OCI-LY7 (cell line): ENCODE measurements at regions not wholly inside any gene's neighbourhood (a gene's known extent, or its start where the extent isn't known, plus 50 kb on each side); places are given as distances from the start of the nearest gene placed in this dataset.

Source experiments
- BruUV-seq: library from RNA; stranded (reverse); fragments of 400-500 nt; replicated peaks from 2 replicates; lab custom pipeline; 2021; lab: Mats Ljungman, UMichigan
- CTCF ChIA-PET: fragments of 300-600 bp; sonication (Branson Sonifier 250); formaldehyde crosslinking; loops from one replicate; lab custom pipeline; 2022; ENCODE audit warnings: antibody characterized with exemption; ENCODE audit not compliant: unreplicated experiment; lab: Charles Lee
- POLR2A ChIA-PET: fragments of 300-600 bp; sonication (Branson Sonifier 250); formaldehyde crosslinking; loops from one replicate; lab custom pipeline; 2022; ENCODE audit warnings: antibody characterized with exemption; lab: Charles Lee
- DNase-seq: peaks from one replicate; pipeline ENCODE4 v3.0.0-alpha.2; 2015; ENCODE audit warnings: low spot score
- H2AFZ ChIP-seq: fragments of 200-600 bp; sonication (generic), shearing (Covaris generic); 2 replicates; pipeline ENCODE4 v1.6.1; 2014; ENCODE audit warnings: mild to moderate bottlenecking, antibody characterized with exemption, low read length, moderate library complexity
- H3K27ac ChIP-seq: fragments of 200-600 bp; sonication (generic); 2 replicates; pipeline ENCODE4 v1.5.1; 2014; ENCODE audit warnings: mixed run types, low read depth, mild to moderate bottlenecking, moderate library complexity, low read length, inconsistent platforms; ENCODE audit not compliant: poor library complexity, severe bottlenecking
- H3K36me3 ChIP-seq: fragments of 200-600 bp; sonication (generic); 2 replicates; pipeline ENCODE4 v1.6.1; 2014; ENCODE audit warnings: mild to moderate bottlenecking, antibody characterized with exemption, low read length, moderate library complexity, mixed read lengths; ENCODE audit not compliant: insufficient read depth
- H3K4me1 ChIP-seq: fragments of 200-600 bp; sonication (generic); 2 replicates; pipeline ENCODE4 v1.5.1; 2014; ENCODE audit warnings: mild to moderate bottlenecking, low read length; ENCODE audit not compliant: insufficient read depth, poor library complexity, severe bottlenecking
- H3K4me2 ChIP-seq: fragments of 200-600 bp; sonication (generic); 2 replicates; pipeline ENCODE4 v1.6.1; 2014; ENCODE audit warnings: mild to moderate bottlenecking, low read length
- H3K4me3 ChIP-seq: fragments of 200-600 bp; sonication (generic); 2 replicates; pipeline ENCODE4 v1.5.1; 2014; ENCODE audit warnings: mild to moderate bottlenecking, low read depth, low read length; ENCODE audit not compliant: poor library complexity, severe bottlenecking
- H3K79me2 ChIP-seq: fragments of 200-600 bp; sonication (generic); 2 replicates; pipeline ENCODE4 v1.6.1; 2016; ENCODE audit warnings: low read depth, mild to moderate bottlenecking, low read length, moderate library complexity, mixed read lengths; ENCODE audit not compliant: insufficient read depth
- H3K9me2 ChIP-seq: fragments of 200-600 bp; sonication (generic); 2 replicates; pipeline ENCODE4 v1.6.1; 2016; ENCODE audit warnings: mild to moderate bottlenecking, low read length, mixed read lengths; ENCODE audit not compliant: insufficient read depth
- H3K9me3 ChIP-seq: fragments of 200-600 bp; sonication (generic); 2 replicates; pipeline ENCODE4 v1.6.1; 2014; ENCODE audit warnings: mild to moderate bottlenecking, mixed run types, low read length, mixed read lengths
- H4K20me1 ChIP-seq: fragments of 200-600 bp; sonication (generic); 2 replicates; pipeline ENCODE4 v1.6.1; 2014; ENCODE audit warnings: mild to moderate bottlenecking, antibody characterized with exemption, low read length, moderate library complexity, mixed read lengths; ENCODE audit not compliant: insufficient read depth
- EZH2phosphoT487 ChIP-seq: fragments of 200-600 bp; sonication (generic); IDR thresholded peaks from 2 replicates; pipeline ENCODE4 v1.6.1; 2018; ENCODE audit warnings: low read depth, borderline replicate concordance, mild to moderate bottlenecking, mixed run types, antibody characterized with exemption, low read length, moderate library complexity, mixed read lengths
- intact Hi-C: fragments of 100-400 bp; cut with micrococcal nuclease; formaldehyde crosslinking; loops from one replicate; pipeline ENCODE4 v1.10.0; 2022; ENCODE audit not compliant: unreplicated experiment
- TF ChIP-seq, protein P1 (sequence below): fragments of 200-600 bp; sonication (generic); conservative IDR thresholded peaks from 2 replicates; pipeline ENCODE4 v1.5.1; 2014; ENCODE audit warnings: mild to moderate bottlenecking, antibody characterized with exemption, low read length, moderate library complexity, mixed read lengths

GRCh38 chr1:67945733-67946374 lies 104.6 kb downstream of the DIRAS3 start:
- no peak overlapping the region for H3K4me2 ChIP-seq
- intact Hi-C loops: no loop called here
- no peaks in the 10 kb centered on the region for H3K4me1 ChIP-seq
- no TSS peak for BruUV-seq
- no peak overlapping the region for H2AFZ ChIP-seq
- no peaks in the 10 kb centered on the region for H3K79me2 ChIP-seq
- CTCF ChIA-PET: no interaction called here
- H3K27ac ChIP-seq: no peak overlapping the region
- H3K9me3 ChIP-seq: no peaks in the 10 kb centered on the region
- POLR2A ChIA-PET: interaction anchor here (0.6 kb wide), 1 partner anchor 34 kb away, joined by 4 read pairs; no protein-coding TSS in a partner anchor
- no peaks in the 10 kb centered on the region for H3K36me3 ChIP-seq
- no peaks in the 10 kb centered on the region for H3K9me2 ChIP-seq
- TF ChIP-seq, protein P1, sequence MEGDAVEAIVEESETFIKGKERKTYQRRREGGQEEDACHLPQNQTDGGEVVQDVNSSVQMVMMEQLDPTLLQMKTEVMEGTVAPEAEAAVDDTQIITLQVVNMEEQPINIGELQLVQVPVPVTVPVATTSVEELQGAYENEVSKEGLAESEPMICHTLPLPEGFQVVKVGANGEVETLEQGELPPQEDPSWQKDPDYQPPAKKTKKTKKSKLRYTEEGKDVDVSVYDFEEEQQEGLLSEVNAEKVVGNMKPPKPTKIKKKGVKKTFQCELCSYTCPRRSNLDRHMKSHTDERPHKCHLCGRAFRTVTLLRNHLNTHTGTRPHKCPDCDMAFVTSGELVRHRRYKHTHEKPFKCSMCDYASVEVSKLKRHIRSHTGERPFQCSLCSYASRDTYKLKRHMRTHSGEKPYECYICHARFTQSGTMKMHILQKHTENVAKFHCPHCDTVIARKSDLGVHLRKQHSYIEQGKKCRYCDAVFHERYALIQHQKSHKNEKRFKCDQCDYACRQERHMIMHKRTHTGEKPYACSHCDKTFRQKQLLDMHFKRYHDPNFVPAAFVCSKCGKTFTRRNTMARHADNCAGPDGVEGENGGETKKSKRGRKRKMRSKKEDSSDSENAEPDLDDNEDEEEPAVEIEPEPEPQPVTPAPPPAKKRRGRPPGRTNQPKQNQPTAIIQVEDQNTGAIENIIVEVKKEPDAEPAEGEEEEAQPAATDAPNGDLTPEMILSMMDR: no peak
- no peak for TF ChIP-seq EZH2phosphoT487
- no peak overlapping the region for H3K4me3 ChIP-seq
- no peak for DNase-seq
- no peaks in the 10 kb centered on the region for H4K20me1 ChIP-seq

GRCh38 chr1:67942274-67942673 lies 108.2 kb downstream of the DIRAS3 start:
- no peak overlapping the region for H3K4me3 ChIP-seq
- H3K4me2 ChIP-seq: no peak overlapping the region
- no peaks in the 10 kb centered on the region for H3K9me3 ChIP-seq
- no peaks in the 10 kb centered on the region for H3K9me2 ChIP-seq
- no TSS peak for BruUV-seq
- no peak for DNase-seq
- no peaks in the 10 kb centered on the region for H4K20me1 ChIP-seq
- ChIA-PET POLR2A (interaction anchor here (1.2 to 1.4 kb wide), 3 partner anchors 9 to 21 kb away, joined by 4 to 5 read pairs (median 5); no protein-coding TSS in a partner anchor), CTCF (no interaction called here)
- H2AFZ ChIP-seq: no peak overlapping the region
- intact Hi-C loops: no loop called here
- H3K4me1 ChIP-seq: no peaks in the 10 kb centered on the region
- H3K79me2 ChIP-seq: no peaks in the 10 kb centered on the region
- H3K27ac ChIP-seq: no peak overlapping the region
- H3K36me3 ChIP-seq: no peaks in the 10 kb centered on the region
- TF ChIP-seq, protein P1: no peak
- no peak for TF ChIP-seq EZH2phosphoT487

DNA sequence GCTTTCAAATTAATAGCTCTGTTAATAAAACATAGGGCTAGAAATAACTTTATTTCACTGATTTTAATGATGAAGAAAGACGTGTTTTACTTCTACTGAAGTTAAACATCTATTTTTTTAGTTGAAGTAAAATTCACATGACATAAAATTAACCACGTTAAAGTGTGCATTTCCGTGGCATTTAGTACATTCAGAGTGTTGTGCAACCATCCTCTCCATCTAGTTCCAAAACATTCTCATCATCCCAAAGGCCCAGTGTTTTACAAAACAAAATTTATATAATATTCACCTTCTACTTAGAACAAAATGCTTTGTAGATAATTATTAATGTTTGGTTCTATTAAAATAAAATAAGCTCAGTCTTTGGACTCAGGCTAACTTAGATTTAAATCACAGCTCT lies 108.5 kb upstream of the GNG12 start:
- ChIA-PET CTCF (no interaction called here), POLR2A (interaction anchor here (0.6 to 1.4 kb wide), 4 partner anchors 10 to 819 kb away, joined by 3 to 5 read pairs (median 4); no protein-coding TSS in a partner anchor)
- BruUV-seq: no TSS peak
- H2AFZ ChIP-seq: no peak overlapping the region
- no peaks in the 10 kb centered on the region for H3K79me2 ChIP-seq
- no peaks in the 10 kb centered on the region for H3K36me3 ChIP-seq
- H3K27ac ChIP-seq: no peak overlapping the region
- DNase-seq: no peak
- no peaks in the 10 kb centered on the region for H3K9me3 ChIP-seq
- H3K4me1 ChIP-seq: no peaks in the 10 kb centered on the region
- no peaks in the 10 kb centered on the region for H4K20me1 ChIP-seq
- TF ChIP-seq EZH2phosphoT487: no peak
- TF ChIP-seq, protein P1: no peak
- H3K4me3 ChIP-seq: no peak overlapping the region
- H3K9me2 ChIP-seq: no peaks in the 10 kb centered on the region
- H3K4me2 ChIP-seq: no peak overlapping the region
- intact Hi-C loops: no loop called here
